Liver (tissue), 3 donors: ENCODE measurements at regions not wholly inside any gene's neighbourhood (a gene's known extent, or its start where the extent isn't known, plus 50 kb on each side); places are given as distances from the start of the nearest gene placed in this dataset.

ENCODE experiments used
- REST ChIP-seq: IDR thresholded peaks from 2 replicates; pipeline ENCODE4 v1.6.1; 2016; ENCODE audit warnings: antibody characterized with exemption, mild to moderate bottlenecking
- TAF1 ChIP-seq: conservative IDR thresholded peaks from 2 replicates; pipeline ENCODE4 v1.6.1; 2016; ENCODE audit warnings: antibody characterized with exemption, mild to moderate bottlenecking
- TF ChIP-seq, protein P1 (sequence below): IDR thresholded peaks from 2 replicates; pipeline ENCODE4 v1.6.1; 2016; ENCODE audit warnings: antibody characterized with exemption
- TF ChIP-seq, protein P2 (sequence below): fragments of 150-350 bp; IDR thresholded peaks from 2 replicates; pipeline ENCODE4 v1.5.1; 2017; ENCODE audit warnings: improper control_type of control experiment, low read depth, low read length; ENCODE audit not compliant: missing input control
- donor health status: healthy.
- donor health status: healthy.

- TF ChIP-seq, protein P1, sequence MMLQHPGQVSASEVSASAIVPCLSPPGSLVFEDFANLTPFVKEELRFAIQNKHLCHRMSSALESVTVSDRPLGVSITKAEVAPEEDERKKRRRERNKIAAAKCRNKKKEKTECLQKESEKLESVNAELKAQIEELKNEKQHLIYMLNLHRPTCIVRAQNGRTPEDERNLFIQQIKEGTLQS = no peak
- TF ChIP-seq, protein P2, sequence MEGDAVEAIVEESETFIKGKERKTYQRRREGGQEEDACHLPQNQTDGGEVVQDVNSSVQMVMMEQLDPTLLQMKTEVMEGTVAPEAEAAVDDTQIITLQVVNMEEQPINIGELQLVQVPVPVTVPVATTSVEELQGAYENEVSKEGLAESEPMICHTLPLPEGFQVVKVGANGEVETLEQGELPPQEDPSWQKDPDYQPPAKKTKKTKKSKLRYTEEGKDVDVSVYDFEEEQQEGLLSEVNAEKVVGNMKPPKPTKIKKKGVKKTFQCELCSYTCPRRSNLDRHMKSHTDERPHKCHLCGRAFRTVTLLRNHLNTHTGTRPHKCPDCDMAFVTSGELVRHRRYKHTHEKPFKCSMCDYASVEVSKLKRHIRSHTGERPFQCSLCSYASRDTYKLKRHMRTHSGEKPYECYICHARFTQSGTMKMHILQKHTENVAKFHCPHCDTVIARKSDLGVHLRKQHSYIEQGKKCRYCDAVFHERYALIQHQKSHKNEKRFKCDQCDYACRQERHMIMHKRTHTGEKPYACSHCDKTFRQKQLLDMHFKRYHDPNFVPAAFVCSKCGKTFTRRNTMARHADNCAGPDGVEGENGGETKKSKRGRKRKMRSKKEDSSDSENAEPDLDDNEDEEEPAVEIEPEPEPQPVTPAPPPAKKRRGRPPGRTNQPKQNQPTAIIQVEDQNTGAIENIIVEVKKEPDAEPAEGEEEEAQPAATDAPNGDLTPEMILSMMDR = no peak
- TF ChIP-seq REST = peak; percentile 96
- TF ChIP-seq TAF1 = no peak
Measured at GRCh38 chr10:91700273-91700672, 67.4 kb upstream of the PPP1R3C start.
